GM12891 (cell line): ENCODE measurements at regions not wholly inside any gene's neighbourhood (a gene's known extent, or its start where the extent isn't known, plus 50 kb on each side); places are given as distances from the start of the nearest gene placed in this dataset.

Source experiments
- POLR2A ChIP-seq: IDR thresholded peaks from 2 replicates; pipeline ENCODE4 v1.6.1; 2011; ENCODE audit warnings: low read depth, low read length, control low read depth
- POLR2AphosphoS5 ChIP-seq: IDR thresholded peaks from 2 replicates; pipeline ENCODE4 v1.6.1; 2011; ENCODE audit warnings: low read depth, low read length, control low read depth

DNA sequence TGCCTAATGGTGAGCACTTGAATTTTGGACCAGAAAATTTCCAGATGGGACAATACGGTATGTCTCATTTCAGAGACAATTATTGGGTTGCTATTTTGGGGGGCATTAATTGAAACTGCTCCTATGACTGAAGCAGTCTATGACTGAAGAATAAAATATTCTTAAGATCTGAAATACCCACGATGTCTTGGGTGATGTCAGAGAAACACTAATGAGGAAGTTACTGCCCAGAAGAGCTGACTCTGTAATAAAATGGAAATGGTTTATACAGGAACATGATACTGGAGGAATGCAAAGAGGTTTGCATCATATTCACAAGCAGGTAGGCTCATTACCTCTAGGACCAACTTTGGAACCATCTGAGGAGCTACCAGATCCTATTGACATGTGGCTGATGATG, 68.7 kb downstream of the IL12A start:
- TF ChIP-seq POLR2A, result no peak
- TF ChIP-seq POLR2AphosphoS5, result no peak
